Vagina (tissue), 2 donors: ENCODE measurements at regions not wholly inside any gene's neighbourhood (a gene's known extent, or its start where the extent isn't known, plus 50 kb on each side); places are given as distances from the start of the nearest gene placed in this dataset.

Source experiments
- POLR2A ChIP-seq, 2 donors: fragments of 450-650 bp; IDR thresholded peaks; one replicate each; pipeline ENCODE4 v1.6.1; 2017; ENCODE audit warnings: antibody characterized with exemption in 2 of 2, mild to moderate bottlenecking in 2 of 2, moderate library complexity in 2 of 2
- TF ChIP-seq, protein P1 (sequence below), 3 experiments: fragments of 450-650 bp in 2 of 3; fragments of 200-600 bp in 1 of 3; sonication (generic) in 1 of 3; IDR thresholded peaks; one replicate each; pipeline ENCODE4 v1.5.1; 2017 to 2019; ENCODE audit warnings: antibody characterized with exemption in 3 of 3, mild to moderate bottlenecking in 2 of 3, moderate library complexity in 2 of 3

DNA sequence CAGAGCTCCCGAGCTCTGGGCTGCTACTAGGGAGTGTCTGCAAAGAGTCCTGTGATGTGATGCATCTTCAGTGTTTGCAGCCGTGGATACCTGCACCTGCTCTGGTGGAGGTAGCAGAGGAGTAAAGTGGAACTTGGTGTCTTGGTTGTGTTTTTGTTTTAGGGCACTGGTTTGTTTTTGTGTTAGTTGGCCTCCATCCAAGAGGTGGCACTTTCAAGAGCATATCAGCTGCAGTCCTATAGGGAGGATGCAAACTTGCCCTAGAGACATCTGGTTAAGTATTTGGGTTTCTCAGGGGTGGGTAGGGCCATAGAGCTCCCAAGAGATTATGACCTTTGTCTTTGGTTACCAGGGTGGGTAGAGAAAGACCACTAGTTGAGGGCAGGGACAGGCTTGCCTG is 1249.0 kb upstream of the FAM98A start:
- TF ChIP-seq, protein P1, sequence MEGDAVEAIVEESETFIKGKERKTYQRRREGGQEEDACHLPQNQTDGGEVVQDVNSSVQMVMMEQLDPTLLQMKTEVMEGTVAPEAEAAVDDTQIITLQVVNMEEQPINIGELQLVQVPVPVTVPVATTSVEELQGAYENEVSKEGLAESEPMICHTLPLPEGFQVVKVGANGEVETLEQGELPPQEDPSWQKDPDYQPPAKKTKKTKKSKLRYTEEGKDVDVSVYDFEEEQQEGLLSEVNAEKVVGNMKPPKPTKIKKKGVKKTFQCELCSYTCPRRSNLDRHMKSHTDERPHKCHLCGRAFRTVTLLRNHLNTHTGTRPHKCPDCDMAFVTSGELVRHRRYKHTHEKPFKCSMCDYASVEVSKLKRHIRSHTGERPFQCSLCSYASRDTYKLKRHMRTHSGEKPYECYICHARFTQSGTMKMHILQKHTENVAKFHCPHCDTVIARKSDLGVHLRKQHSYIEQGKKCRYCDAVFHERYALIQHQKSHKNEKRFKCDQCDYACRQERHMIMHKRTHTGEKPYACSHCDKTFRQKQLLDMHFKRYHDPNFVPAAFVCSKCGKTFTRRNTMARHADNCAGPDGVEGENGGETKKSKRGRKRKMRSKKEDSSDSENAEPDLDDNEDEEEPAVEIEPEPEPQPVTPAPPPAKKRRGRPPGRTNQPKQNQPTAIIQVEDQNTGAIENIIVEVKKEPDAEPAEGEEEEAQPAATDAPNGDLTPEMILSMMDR (IDR thresholded peaks at IDR 0.05) = no peak
- no peak for TF ChIP-seq POLR2A (IDR thresholded peaks at IDR 0.05)
